ENCODE measurements at regions not wholly inside any gene's neighbourhood (a gene's known extent, or its start where the extent isn't known, plus 50 kb on each side); places are given as distances from the start of the nearest gene placed in this dataset.

GRCh38 chr2:186325827-186326535 lies 160.1 kb upstream of the ZC3H15 start:
- TF ChIP-seq EZH2phosphoT487 (IDR thresholded peaks at IDR 0.05; ENCODE audit: borderline replicate concordance) = no peak
- TF ChIP-seq, protein P1, sequence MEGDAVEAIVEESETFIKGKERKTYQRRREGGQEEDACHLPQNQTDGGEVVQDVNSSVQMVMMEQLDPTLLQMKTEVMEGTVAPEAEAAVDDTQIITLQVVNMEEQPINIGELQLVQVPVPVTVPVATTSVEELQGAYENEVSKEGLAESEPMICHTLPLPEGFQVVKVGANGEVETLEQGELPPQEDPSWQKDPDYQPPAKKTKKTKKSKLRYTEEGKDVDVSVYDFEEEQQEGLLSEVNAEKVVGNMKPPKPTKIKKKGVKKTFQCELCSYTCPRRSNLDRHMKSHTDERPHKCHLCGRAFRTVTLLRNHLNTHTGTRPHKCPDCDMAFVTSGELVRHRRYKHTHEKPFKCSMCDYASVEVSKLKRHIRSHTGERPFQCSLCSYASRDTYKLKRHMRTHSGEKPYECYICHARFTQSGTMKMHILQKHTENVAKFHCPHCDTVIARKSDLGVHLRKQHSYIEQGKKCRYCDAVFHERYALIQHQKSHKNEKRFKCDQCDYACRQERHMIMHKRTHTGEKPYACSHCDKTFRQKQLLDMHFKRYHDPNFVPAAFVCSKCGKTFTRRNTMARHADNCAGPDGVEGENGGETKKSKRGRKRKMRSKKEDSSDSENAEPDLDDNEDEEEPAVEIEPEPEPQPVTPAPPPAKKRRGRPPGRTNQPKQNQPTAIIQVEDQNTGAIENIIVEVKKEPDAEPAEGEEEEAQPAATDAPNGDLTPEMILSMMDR (conservative IDR thresholded peaks at IDR 0.05; ENCODE audit: low read length) = no peak

Data from Loucy (cell line).